PC-3 (cell line): ENCODE measurements at regions not wholly inside any gene's neighbourhood (a gene's known extent, or its start where the extent isn't known, plus 50 kb on each side); places are given as distances from the start of the nearest gene placed in this dataset.
A peak's percentile ranks its signal among the peaks of the same experiment; 100 is the strongest.

Source experiments
- ATAC-seq: fragments of 200-7000 bp; cut with Tn5 transposase; 2 replicates; pipeline ENCODE4 v1.9.1; 2020; ENCODE audit warnings: mild to moderate bottlenecking, moderate library complexity
- BruUV-seq: library from RNA; stranded (reverse); fragments of 400-500 nt; replicated peaks from 2 replicates; lab custom pipeline; 2021; lab: Mats Ljungman, UMichigan
- CTCF ChIA-PET: fragments of 300-600 bp; sonication (Branson Sonifier 250); formaldehyde crosslinking; loops from one replicate; lab custom pipeline; 2022; ENCODE audit warnings: antibody characterized with exemption; lab: Charles Lee
- POLR2A ChIA-PET: fragments of 300-600 bp; sonication (Branson Sonifier 250); formaldehyde crosslinking; loops from one replicate; lab custom pipeline; 2022; ENCODE audit warnings: antibody characterized with exemption; ENCODE audit not compliant: unreplicated experiment; lab: Charles Lee
- DNase-seq: peaks from one replicate; pipeline ENCODE4 v3.0.0-alpha.2; 2015
- H2AFZ ChIP-seq: fragments of 300-600 bp; sonication (generic); 2 replicates; pipeline ENCODE4 v1.6.0; 2016; ENCODE audit warnings: antibody characterized with exemption, low read length
- H3F3A ChIP-seq: fragments of 300-600 bp; sonication (generic); one replicate; pipeline ENCODE4 v1.6.0; 2017; ENCODE audit warnings: antibody characterized with exemption, low read length, control low read depth, mild to moderate bottlenecking; ENCODE audit not compliant: unreplicated experiment
- H3K27ac ChIP-seq: fragments of 300-600 bp; sonication (generic); 2 replicates; pipeline ENCODE4 v1.5.1; 2016; ENCODE audit warnings: mild to moderate bottlenecking, low read length
- H3K27me3 ChIP-seq: fragments of 300-600 bp; sonication (generic); 2 replicates; pipeline ENCODE4 v1.6.1; 2016; ENCODE audit warnings: low read length, mixed read lengths
- H3K36me3 ChIP-seq: fragments of 300-600 bp; sonication (generic); 2 replicates; pipeline ENCODE4 v1.6.1; 2016; ENCODE audit warnings: low read depth, mixed run types, low read length, mixed read lengths
- H3K4me1 ChIP-seq: fragments of 300-600 bp; sonication (generic); 2 replicates; pipeline ENCODE4 v1.5.1; 2016; ENCODE audit warnings: low read length; ENCODE audit not compliant: insufficient read depth
- H3K4me2 ChIP-seq: fragments of 300-600 bp; sonication (generic); 2 replicates; pipeline ENCODE4 v1.6.0; 2016; ENCODE audit warnings: low read length
- H3K4me3 ChIP-seq: fragments of 300-600 bp; sonication (generic); 2 replicates; pipeline ENCODE4 v1.5.1; 2016; ENCODE audit warnings: mild to moderate bottlenecking, low read length, mixed read lengths
- H3K79me2 ChIP-seq: fragments of 300-600 bp; sonication (generic); 2 replicates; pipeline ENCODE4 v1.6.1; 2017; ENCODE audit warnings: low read length, mixed read lengths
- H3K9ac ChIP-seq: fragments of 300-600 bp; sonication (generic); 2 replicates; pipeline ENCODE4 v1.6.0; 2016; ENCODE audit warnings: mild to moderate bottlenecking, low read length
- H3K9me2 ChIP-seq: fragments of 300-600 bp; sonication (generic); replicated peaks from 2 replicates; pipeline ENCODE4 v1.6.1; 2016; ENCODE audit warnings: mixed run types, low read length, mixed read lengths
- H3K9me3 ChIP-seq: fragments of 300-600 bp; sonication (generic); 2 replicates; pipeline ENCODE4 v1.6.1; 2016; ENCODE audit warnings: low read length, mixed read lengths
- H4K20me1 ChIP-seq: fragments of 300-600 bp; sonication (generic); 2 replicates; pipeline ENCODE4 v1.6.1; 2016; ENCODE audit warnings: low read length, mixed read lengths
- CTCF ChIP-seq: fragments of 300-600 bp; sonication (generic); conservative IDR thresholded peaks from 2 replicates; pipeline ENCODE4 v1.5.1; 2017; ENCODE audit warnings: antibody characterized with exemption, low read depth, mild to moderate bottlenecking, low read length
- EZH2 ChIP-seq: fragments of 300-600 bp; sonication (generic); IDR thresholded peaks from one replicate; pipeline ENCODE4 v1.6.1; 2017; ENCODE audit warnings: antibody characterized with exemption, mild to moderate bottlenecking, low read length; ENCODE audit not compliant: unreplicated experiment
- EZH2phosphoT487 ChIP-seq: fragments of 300-600 bp; sonication (generic); IDR thresholded peaks from 2 replicates; pipeline ENCODE4 v1.6.1; 2018; ENCODE audit warnings: mild to moderate bottlenecking, antibody characterized with exemption, low read length, borderline replicate concordance
- intact Hi-C: fragments of 100-400 bp; cut with micrococcal nuclease; formaldehyde crosslinking; loops from 2 replicates; pipeline ENCODE4 v1.9.0; 2023

- ChIA-PET POLR2A (no interaction called here), CTCF (no interaction called here)
- Histone ChIP-seq H3K27me3 (no peaks in the 10 kb centered on the region), H3K79me2 (no peaks in the 10 kb centered on the region), H3K4me2 (no peak overlapping the region), H3K36me3 (no peaks in the 10 kb centered on the region), H3K9me3 (no peaks in the 10 kb centered on the region), H3F3A (no peaks in the 10 kb centered on the region), H2AFZ (no peak overlapping the region), H3K9me2 (no peaks in the 10 kb centered on the region), H3K4me3 (no peak overlapping the region), H3K27ac (no peak overlapping the region), H4K20me1 (no peaks in the 10 kb centered on the region), H3K9ac (no peak overlapping the region), H3K4me1 (no peaks in the 10 kb centered on the region; the same call in 1 of the 2 replicates)
- no peak for DNase-seq
- ATAC-seq = no peak
- no TSS peak for BruUV-seq
- intact Hi-C loops = no loop called here
- no peak for TF ChIP-seq EZH2phosphoT487
- no peak for TF ChIP-seq CTCF
- TF ChIP-seq EZH2 = no peak
These were observed 62.4 kb upstream of the RXFP1 start for GRCh38 chr4:158459085-158459820.

- no peaks in the 10 kb centered on the region for H3K36me3 ChIP-seq
- no peaks in the 10 kb centered on the region for H3K27me3 ChIP-seq
- BruUV-seq = no TSS peak
- H3K4me2 ChIP-seq = no peak overlapping the region
- no peaks in the 10 kb centered on the region; the same call in 1 of the 2 replicates for H3K4me1 ChIP-seq
- ChIA-PET CTCF (no interaction called here), POLR2A (no interaction called here)
- no peak for ATAC-seq
- DNase-seq = no peak
- no peaks in the 10 kb centered on the region for H3F3A ChIP-seq
- TF ChIP-seq EZH2phosphoT487 = no peak
- TF ChIP-seq CTCF = no peak
- TF ChIP-seq EZH2 = no peak
- no peaks in the 10 kb centered on the region for H4K20me1 ChIP-seq
- intact Hi-C loops = no loop called here
- H3K9me3 ChIP-seq = no peaks in the 10 kb centered on the region
- H3K79me2 ChIP-seq = no peaks in the 10 kb centered on the region
- no peaks in the 10 kb centered on the region for H3K9me2 ChIP-seq
- no peak overlapping the region for H3K27ac ChIP-seq
- no peak overlapping the region for H2AFZ ChIP-seq
- no peak overlapping the region for H3K4me3 ChIP-seq
- H3K9ac ChIP-seq = no peak overlapping the region
These were observed 60.3 kb upstream of the RXFP1 start for GRCh38 chr4:158461336-158461735.

GRCh38 chr4:158462611-158463010 is 59.1 kb upstream of the RXFP1 start:
- intact Hi-C loops = no loop called here
- Histone ChIP-seq H3K4me2 (no peak overlapping the region), H3K9me2 (no peaks in the 10 kb centered on the region), H3K9me3 (no peaks in the 10 kb centered on the region), H3K9ac (no peak overlapping the region), H3K79me2 (no peaks in the 10 kb centered on the region), H2AFZ (no peak overlapping the region), H3K27me3 (no peaks in the 10 kb centered on the region), H3K27ac (no peak overlapping the region), H3K4me1 (no peaks in the 10 kb centered on the region; the same call in 1 of the 2 replicates), H3F3A (no peaks in the 10 kb centered on the region), H4K20me1 (no peaks in the 10 kb centered on the region), H3K36me3 (no peaks in the 10 kb centered on the region), H3K4me3 (no peak overlapping the region)
- TF ChIP-seq EZH2phosphoT487 (no peak), CTCF (no peak), EZH2 (no peak)
- POLR2A ChIA-PET = no interaction called here
- ATAC-seq = no peak
- CTCF ChIA-PET = no interaction called here
- DNase-seq = peak; percentile 34
- no TSS peak for BruUV-seq
